Fibroblast of lung (primary cell): ENCODE measurements at regions not wholly inside any gene's neighbourhood (a gene's known extent, or its start where the extent isn't known, plus 50 kb on each side); places are given as distances from the start of the nearest gene placed in this dataset.

Experiments used
- CTCF ChIP-seq, 2 donors: IDR thresholded peaks in 1 of 2; conservative IDR thresholded peaks in 1 of 2; 1 replicate in 1 of 2; 2 replicates in 1 of 2; pipeline ENCODE4 v1.5.1; 2011 to 2012; ENCODE audit warnings: low read length in 2 of 2, control low read depth in 1 of 2, inconsistent platforms in 1 of 2, low read depth in 1 of 2, mild to moderate bottlenecking in 1 of 2
- EZH2 ChIP-seq: IDR thresholded peaks from 2 replicates; pipeline ENCODE4 v1.5.1; 2012; ENCODE audit warnings: low read length, control low read depth, mild to moderate bottlenecking; ENCODE audit errors: missing control alignments

GRCh38 chr15:47427463-47427862 lies 289.8 kb upstream of the SEMA6D start:
- no peak for TF ChIP-seq CTCF (conservative IDR thresholded peaks at IDR 0.05 in 1 of 2, IDR thresholded peaks at IDR 0.05 in 1 of 2; ENCODE audit: low read depth in 1 of 2, low read length in 2 of 2)
- no peak for TF ChIP-seq EZH2
